ENCODE measurements at regions not wholly inside any gene's neighbourhood (a gene's known extent, or its start where the extent isn't known, plus 50 kb on each side); places are given as distances from the start of the nearest gene placed in this dataset.

DNA sequence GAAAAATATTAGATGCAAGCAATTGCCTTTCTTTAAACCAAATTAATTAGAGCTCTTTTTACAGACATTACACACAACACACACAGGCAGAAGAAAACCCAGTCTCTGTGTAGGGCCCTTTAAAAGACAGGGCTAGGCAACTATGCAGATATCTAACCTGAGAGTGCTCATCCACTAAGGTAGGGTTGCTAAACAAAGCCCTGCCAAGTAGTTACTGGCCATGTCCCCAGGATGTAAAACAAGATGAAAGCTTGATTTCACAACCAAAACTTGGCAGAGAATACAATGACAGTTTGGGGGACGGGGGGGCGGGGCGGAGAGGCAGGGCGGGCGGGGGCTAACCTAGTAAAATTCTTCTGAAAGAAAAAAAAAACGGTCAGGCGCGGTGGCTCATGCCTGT, 669.0 kb upstream of the CA10 start:
- ChIA-PET CTCF (no interaction called here), POLR2A (no interaction called here)
- no peaks in the 10 kb centered on the region for H3K36me3 ChIP-seq (ENCODE audit: control insufficient read depth in 2 of 2, insufficient read depth in 1 of 2, low read length in 2 of 2)
- TF ChIP-seq ZNF48 (tag by site-specific recombination; IDR thresholded peaks at IDR 0.05) (no peak), ZNF843 (tag by site-specific recombination; IDR thresholded peaks at IDR 0.05) (no peak), GLI2 (tag by site-specific recombination; IDR thresholded peaks at IDR 0.05; ENCODE audit: borderline replicate concordance, low read depth) (no peak), ZSCAN4 (tag by site-specific recombination; IDR thresholded peaks at IDR 0.05) (no peak), ZBTB21 (tag by site-specific recombination; IDR thresholded peaks at IDR 0.05) (no peak), HOXC10 (CRISPR knock-in tag; IDR thresholded peaks at IDR 0.05) (no peak), ZNF555 (tag by site-specific recombination; conservative IDR thresholded peaks at IDR 0.05) (no peak), PRDM1 (tag by site-specific recombination; IDR thresholded peaks at IDR 0.05) (no peak), GLIS2 (tag by site-specific recombination; IDR thresholded peaks at IDR 0.05) (no peak), ZNF274 (IDR thresholded peaks at IDR 0.05; ENCODE audit: low read length) (no peak), ZNF274 (tag by site-specific recombination; IDR thresholded peaks at IDR 0.05; ENCODE audit: borderline replicate concordance) (no peak), ZNF830 (tag by site-specific recombination; IDR thresholded peaks at IDR 0.05; ENCODE audit: low read depth) (no peak)
- TF ChIP-seq, protein P1, sequence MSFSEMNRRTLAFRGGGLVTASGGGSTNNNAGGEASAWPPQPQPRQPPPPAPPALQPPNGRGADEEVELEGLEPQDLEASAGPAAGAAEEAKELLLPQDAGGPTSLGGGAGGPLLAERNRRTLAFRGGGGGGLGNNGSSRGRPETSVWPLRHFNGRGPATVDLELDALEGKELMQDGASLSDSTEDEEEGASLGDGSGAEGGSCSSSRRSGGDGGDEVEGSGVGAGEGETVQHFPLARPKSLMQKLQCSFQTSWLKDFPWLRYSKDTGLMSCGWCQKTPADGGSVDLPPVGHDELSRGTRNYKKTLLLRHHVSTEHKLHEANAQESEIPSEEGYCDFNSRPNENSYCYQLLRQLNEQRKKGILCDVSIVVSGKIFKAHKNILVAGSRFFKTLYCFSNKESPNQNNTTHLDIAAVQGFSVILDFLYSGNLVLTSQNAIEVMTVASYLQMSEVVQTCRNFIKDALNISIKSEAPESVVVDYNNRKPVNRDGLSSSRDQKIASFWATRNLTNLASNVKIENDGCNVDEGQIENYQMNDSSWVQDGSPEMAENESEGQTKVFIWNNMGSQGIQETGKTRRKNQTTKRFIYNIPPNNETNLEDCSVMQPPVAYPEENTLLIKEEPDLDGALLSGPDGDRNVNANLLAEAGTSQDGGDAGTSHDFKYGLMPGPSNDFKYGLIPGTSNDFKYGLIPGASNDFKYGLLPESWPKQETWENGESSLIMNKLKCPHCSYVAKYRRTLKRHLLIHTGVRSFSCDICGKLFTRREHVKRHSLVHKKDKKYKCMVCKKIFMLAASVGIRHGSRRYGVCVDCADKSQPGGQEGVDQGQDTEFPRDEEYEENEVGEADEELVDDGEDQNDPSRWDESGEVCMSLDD (tag by site-specific recombination; IDR thresholded peaks at IDR 0.05), result no peak
- no peaks in the 10 kb centered on the region for H3K9me3 ChIP-seq (ENCODE audit: control insufficient read depth, insufficient read depth, low read depth, low read length)
- H3K4me1 ChIP-seq (ENCODE audit: control insufficient read depth, insufficient read depth, low read length), result no peaks in the 10 kb centered on the region
- H3K4me3 ChIP-seq (ENCODE audit: low read depth, low read length), result no peak overlapping the region
- no peak overlapping the region for H3K27ac ChIP-seq (ENCODE audit: extremely low read depth, low read depth, low read length)

DNA sequence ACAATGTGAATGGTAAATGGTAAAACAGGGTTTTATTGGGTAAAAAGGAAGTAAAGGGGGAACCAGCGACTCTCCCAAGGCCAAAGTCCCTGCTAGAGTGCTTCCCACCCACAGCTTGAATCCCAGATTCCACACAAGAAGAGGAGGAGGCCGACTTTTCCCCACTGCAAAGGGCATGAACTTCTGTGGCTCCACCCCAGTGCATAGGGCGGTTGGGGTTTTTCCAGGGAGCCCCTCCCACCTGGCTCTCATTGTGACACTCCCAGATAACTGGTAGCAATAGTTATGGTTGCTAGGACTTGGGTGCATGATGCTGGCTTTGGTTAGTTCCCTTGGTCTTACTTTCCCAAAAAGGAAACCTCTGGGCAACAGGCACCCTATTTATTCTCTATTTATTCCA, 666.0 kb upstream of the CA10 start:
- Histone ChIP-seq H3K27ac (ENCODE audit: extremely low read depth, low read depth, low read length) (no peak overlapping the region), H3K36me3 (ENCODE audit: control insufficient read depth in 2 of 2, insufficient read depth in 1 of 2, low read length in 2 of 2) (no peaks in the 10 kb centered on the region), H3K9me3 (ENCODE audit: control insufficient read depth, insufficient read depth, low read depth, low read length) (no peaks in the 10 kb centered on the region), H3K4me3 (ENCODE audit: low read depth, low read length) (no peak overlapping the region), H3K4me1 (ENCODE audit: control insufficient read depth, insufficient read depth, low read length) (no peaks in the 10 kb centered on the region)
- ChIA-PET CTCF (no interaction called here), POLR2A (no interaction called here)
- TF ChIP-seq BCL11B (tag by site-specific recombination; IDR thresholded peaks at IDR 0.05; ENCODE audit: low read depth) (no peak), YY1 (tag by site-specific recombination; IDR thresholded peaks at IDR 0.05) (no peak), ZNF146 (tag by site-specific recombination; IDR thresholded peaks at IDR 0.05) (no peak), GLIS2 (tag by site-specific recombination; IDR thresholded peaks at IDR 0.05) (no peak), ZNF148 (tag by site-specific recombination; IDR thresholded peaks at IDR 0.05; ENCODE audit: borderline replicate concordance) (no peak), ZNF248 (tag by site-specific recombination; IDR thresholded peaks at IDR 0.05) (no peak), ZXDB (tag by site-specific recombination; IDR thresholded peaks at IDR 0.05) (no peak), ZFP69B (tag by site-specific recombination; IDR thresholded peaks at IDR 0.05) (no peak), ZSCAN18 (tag by site-specific recombination; IDR thresholded peaks at IDR 0.05) (no peak), TRIM28 (IDR thresholded peaks at IDR 0.05; ENCODE audit: borderline replicate concordance, low read length) (no peak)
- TF ChIP-seq, protein P2, sequence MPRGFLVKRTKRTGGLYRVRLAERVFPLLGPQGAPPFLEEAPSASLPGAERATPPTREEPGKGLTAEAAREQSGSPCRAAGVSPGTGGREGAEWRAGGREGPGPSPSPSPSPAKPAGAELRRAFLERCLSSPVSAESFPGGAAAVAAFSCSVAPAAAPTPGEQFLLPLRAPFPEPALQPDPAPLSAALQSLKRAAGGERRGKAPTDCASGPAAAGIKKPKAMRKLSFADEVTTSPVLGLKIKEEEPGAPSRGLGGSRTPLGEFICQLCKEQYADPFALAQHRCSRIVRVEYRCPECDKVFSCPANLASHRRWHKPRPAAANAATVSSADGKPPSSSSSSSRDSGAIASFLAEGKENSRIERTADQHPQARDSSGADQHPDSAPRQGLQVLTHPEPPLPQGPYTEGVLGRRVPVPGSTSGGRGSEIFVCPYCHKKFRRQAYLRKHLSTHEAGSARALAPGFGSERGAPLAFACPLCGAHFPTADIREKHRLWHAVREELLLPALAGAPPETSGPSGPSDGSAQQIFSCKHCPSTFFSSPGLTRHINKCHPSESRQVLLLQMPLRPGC (tag by site-specific recombination; IDR thresholded peaks at IDR 0.05), result no peak
- TF ChIP-seq, protein P3, sequence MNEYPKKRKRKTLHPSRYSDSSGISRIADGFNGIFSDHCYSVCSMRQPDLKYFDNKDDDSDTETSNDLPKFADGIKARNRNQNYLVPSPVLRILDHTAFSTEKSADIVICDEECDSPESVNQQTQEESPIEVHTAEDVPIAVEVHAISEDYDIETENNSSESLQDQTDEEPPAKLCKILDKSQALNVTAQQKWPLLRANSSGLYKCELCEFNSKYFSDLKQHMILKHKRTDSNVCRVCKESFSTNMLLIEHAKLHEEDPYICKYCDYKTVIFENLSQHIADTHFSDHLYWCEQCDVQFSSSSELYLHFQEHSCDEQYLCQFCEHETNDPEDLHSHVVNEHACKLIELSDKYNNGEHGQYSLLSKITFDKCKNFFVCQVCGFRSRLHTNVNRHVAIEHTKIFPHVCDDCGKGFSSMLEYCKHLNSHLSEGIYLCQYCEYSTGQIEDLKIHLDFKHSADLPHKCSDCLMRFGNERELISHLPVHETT (tag by site-specific recombination; IDR thresholded peaks at IDR 0.05), result no peak
